Mucosa of rectum (tissue), 2 donors: ENCODE measurements at regions not wholly inside any gene's neighbourhood (a gene's known extent, or its start where the extent isn't known, plus 50 kb on each side); places are given as distances from the start of the nearest gene placed in this dataset.
"Not testable (repeated sequence)": the region's sequence is repeated elsewhere in the genome, so short reads cannot be mapped to it uniquely, and the experiment has no call there.

Experiments used
- H3K27ac ChIP-seq, 2 donors: one replicate each; pipeline ENCODE4 v1.7.0; 2013; ENCODE audit warnings: inconsistent platforms in 2 of 2, low read depth in 2 of 2, low read length in 2 of 2
- H3K27me3 ChIP-seq, 2 donors: one replicate each; pipeline ENCODE4 v1.7.0; 2013; ENCODE audit warnings: low read length in 2 of 2; ENCODE audit not compliant: control insufficient read depth in 2 of 2, insufficient read depth in 2 of 2
- H3K36me3 ChIP-seq, 2 donors: one replicate each; pipeline ENCODE4 v1.7.0; 2013; ENCODE audit warnings: low read length in 2 of 2; ENCODE audit not compliant: control insufficient read depth in 2 of 2, insufficient read depth in 2 of 2
- H3K4me1 ChIP-seq, 2 donors: one replicate each; pipeline ENCODE4 v1.7.0; 2013; ENCODE audit warnings: low read length in 2 of 2, mild to moderate bottlenecking in 1 of 2; ENCODE audit not compliant: control insufficient read depth in 2 of 2, insufficient read depth in 2 of 2
- H3K4me3 ChIP-seq, 2 donors: one replicate each; pipeline ENCODE4 v1.7.0; 2013; ENCODE audit warnings: low read length in 2 of 2
- H3K9ac ChIP-seq, 2 donors: one replicate each; pipeline ENCODE4 v1.7.0; 2013; ENCODE audit warnings: low read length in 2 of 2, low read depth in 1 of 2, mild to moderate bottlenecking in 1 of 2
- H3K9me3 ChIP-seq, 2 donors: one replicate each; pipeline ENCODE4 v1.7.0; 2013; ENCODE audit warnings: low read length in 2 of 2; ENCODE audit not compliant: control insufficient read depth in 2 of 2
- donor health status: healthy.
- donor health status: Normal muscosa, but diverticular disease.

DNA sequence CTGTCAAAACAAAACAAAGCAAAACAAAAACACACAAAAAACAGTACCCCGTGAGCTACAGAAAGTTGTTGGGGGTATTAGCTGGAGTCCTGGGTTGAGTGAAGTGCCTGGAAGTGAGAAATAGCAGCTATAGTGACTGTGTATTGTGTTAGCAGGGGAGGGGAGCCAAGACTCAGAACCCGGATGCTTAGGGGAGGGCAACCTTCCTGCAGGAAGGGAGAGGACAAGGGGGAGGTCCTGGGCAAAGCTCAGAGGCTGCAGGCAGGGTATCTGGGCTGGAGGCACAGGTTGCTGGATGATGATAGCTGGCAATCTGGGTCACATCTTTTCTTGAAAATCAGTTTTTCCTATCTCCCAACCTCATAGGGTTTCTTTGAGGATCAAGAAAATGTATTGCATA lies 75.8 kb upstream of the PARD3 start:
- no peaks in the 10 kb centered on the region for H3K36me3 ChIP-seq

DNA sequence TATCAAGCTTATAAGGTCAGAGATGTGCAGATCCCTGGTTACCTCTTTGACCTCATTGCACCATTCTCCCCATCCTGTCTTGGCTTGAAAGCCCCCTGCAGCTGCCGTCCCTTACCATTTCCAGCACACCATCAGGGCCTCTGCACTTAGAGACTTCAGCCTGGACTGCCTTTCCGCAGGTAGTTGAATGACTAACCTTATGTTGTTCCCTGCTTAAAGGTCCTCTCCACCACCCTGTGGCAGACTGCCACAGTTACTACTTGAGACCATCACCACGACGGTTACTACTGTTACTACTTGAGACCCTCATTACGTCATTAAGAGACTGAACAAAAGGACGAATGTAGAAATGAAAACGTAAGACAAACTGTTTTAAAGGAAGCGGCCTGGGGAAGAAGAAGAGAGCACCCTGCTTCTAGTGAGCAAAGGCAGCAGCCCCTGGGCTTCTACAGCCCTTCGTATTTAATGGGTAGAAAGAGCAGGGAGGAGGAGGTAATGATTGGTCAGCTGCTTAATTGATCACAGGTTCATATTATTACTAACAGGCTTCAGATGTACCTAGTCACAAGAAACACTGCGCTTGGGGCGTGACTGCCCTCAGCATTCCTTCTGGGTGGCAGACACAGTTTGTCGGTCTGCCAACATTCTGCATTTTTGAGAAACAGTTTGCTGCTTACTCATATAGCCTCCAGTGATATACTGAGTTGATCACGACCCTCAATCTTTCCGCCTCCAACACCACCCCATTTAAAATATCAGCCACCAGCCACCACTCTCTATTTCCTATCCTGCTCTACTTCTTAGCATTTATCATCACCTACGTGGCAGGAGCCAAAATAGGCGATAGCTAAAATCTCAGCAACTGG lies 74.1 kb upstream of the PARD3 start:
- Histone ChIP-seq H3K9ac (no peak overlapping the region), H3K36me3 (no peaks in the 10 kb centered on the region), H3K4me1 (no peaks in the 10 kb centered on the region), H3K27ac (no peak overlapping the region), H3K9me3 (no peaks in the 10 kb centered on the region), H3K27me3 (no peaks in the 10 kb centered on the region), H3K4me3 (no peak overlapping the region)

More for the DNA sequence above, 75.8 kb upstream of the PARD3 start:
- no peaks in the 10 kb centered on the region for H3K9me3 ChIP-seq
- H3K4me1 ChIP-seq = no peaks in the 10 kb centered on the region
- no peak overlapping the region for H3K27ac ChIP-seq
- H3K27me3 ChIP-seq = no peaks in the 10 kb centered on the region
- H3K4me3 ChIP-seq = no peak overlapping the region
- no peak overlapping the region for H3K9ac ChIP-seq

DNA sequence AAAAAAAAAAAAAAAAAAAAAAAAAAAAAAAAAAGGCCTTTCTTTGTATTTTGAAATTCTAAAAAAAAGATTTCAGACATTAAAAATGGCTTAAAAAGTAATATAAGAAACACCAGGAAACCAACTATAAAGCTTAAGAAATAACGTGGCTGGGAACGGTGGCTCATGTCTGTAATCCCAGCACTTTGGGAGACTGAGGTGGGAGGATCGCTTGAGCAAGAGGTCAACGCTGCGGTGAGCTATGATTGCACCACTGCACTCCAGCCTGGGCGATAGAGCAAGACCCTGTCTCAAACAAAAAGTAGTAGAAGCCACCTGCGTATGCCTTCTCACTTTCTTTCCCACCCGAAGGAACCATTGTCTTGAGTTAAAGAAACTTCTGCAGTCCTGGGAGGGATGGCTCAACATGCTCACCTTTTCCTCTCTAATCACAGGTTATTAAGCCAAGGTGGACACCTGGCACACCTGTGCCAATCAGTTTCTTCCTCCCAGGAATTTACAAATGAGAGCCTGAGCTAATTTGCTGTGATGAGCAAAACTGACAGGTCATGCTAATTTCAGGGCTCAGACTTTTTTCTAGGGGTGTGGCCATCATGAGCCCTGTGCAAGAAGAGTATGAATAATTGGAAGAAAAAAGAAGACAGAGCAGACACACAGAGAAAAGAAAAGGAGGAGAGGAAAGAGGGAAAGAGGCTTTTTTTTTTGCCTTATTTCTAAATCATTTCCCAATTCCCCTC lies 72.0 kb upstream of the PARD3 start:
- H3K4me1 ChIP-seq = no peaks in the 10 kb centered on the region
- H3K36me3 ChIP-seq = no peaks in the 10 kb centered on the region
- no peak overlapping the region for H3K27ac ChIP-seq
- no peak overlapping the region for H3K9ac ChIP-seq
- no peak overlapping the region for H3K4me3 ChIP-seq
- H3K9me3 ChIP-seq = no peaks in the 10 kb centered on the region
- H3K27me3 ChIP-seq = no peaks in the 10 kb centered on the region

DNA sequence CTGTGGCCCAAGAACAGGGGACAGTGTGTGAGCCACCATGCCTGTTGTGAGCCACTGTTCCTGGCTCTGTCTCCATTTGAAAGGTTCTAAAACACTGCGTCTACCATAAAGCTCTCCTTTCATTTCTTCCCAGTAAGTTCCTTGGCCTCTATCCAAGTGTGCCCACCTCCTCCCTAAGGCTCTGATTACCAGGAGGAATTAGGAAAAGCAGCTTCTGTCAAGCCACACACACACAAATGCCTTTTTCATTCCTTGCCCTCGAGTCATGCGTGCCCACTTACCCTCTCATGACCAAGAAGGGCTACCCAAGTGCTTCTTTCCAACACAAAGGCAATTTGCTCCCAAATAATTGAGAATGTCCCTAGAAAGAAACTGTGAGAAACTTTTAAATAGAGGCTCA lies 70.8 kb upstream of the PARD3 start:
- Histone ChIP-seq H3K9ac (no peak overlapping the region), H3K4me1 (no peaks in the 10 kb centered on the region), H3K4me3 (no peak overlapping the region), H3K27me3 (no peaks in the 10 kb centered on the region), H3K27ac (no peak overlapping the region), H3K9me3 (no peaks in the 10 kb centered on the region), H3K36me3 (no peaks in the 10 kb centered on the region)

DNA sequence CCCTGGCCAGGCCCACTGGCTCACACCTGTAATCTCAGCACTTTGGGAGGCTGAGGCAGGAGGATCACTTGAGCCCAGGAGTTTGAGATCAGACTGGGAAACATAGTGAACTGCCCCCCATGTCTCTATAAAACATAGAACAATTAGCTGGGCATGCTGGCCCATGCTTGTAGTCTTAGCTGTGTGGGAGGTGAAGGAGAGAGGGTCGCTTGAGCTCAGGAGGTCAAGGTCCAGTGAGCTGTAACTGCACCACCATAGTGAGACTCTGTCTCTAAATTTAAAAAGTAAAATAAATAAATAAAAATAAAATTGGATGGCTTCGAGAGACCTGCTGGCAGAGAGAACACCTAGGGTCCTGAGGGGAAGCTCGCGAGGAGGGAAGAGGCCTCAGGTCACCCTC lies 69.9 kb upstream of the PARD3 start:
- no peaks in the 10 kb centered on the region for H3K4me1 ChIP-seq
- no peaks in the 10 kb centered on the region for H3K36me3 ChIP-seq
- no peak overlapping the region for H3K27ac ChIP-seq
- no peak overlapping the region for H3K9ac ChIP-seq
- H3K4me3 ChIP-seq = no peak overlapping the region
- H3K9me3 ChIP-seq = no peaks in the 10 kb centered on the region
- H3K27me3 ChIP-seq = no peaks in the 10 kb centered on the region

DNA sequence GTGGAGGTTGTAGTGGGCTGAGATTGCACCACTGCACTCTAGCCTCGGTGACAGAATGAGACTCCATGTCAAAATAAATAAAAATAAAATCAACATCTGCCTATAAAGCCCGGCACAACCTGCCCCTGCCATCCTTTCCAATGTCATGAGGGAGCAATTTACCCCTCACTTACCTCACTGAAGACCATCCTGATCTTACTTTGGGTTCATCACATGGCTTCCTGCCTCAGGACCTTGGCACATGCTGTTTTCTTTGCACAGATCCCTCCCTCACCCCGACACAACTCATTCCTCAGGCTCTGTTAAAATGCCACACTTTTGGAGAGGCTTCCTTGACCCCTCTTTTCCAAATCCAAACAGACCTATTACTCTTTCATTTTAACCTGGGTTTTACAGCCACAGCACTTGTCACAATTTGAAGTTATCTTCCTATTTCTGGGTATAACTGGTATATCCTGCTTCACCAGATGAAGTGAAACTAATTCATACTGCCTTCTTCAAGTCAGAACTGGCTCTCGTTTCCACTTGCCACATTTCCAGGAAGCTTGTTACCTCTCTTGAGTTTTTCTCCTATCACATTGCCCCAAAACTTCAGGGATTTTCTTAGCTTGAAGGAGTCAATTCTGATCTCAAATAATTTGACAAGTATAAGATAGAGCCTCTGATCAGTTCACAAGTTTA lies 69.3 kb upstream of the PARD3 start:
- no peak overlapping the region for H3K9ac ChIP-seq
- no peak overlapping the region for H3K4me3 ChIP-seq
- H3K9me3 ChIP-seq = no peaks in the 10 kb centered on the region
- no peaks in the 10 kb centered on the region for H3K36me3 ChIP-seq
- H3K27me3 ChIP-seq = no peaks in the 10 kb centered on the region
- no peaks in the 10 kb centered on the region for H3K4me1 ChIP-seq
- H3K27ac ChIP-seq = no peak overlapping the region

DNA sequence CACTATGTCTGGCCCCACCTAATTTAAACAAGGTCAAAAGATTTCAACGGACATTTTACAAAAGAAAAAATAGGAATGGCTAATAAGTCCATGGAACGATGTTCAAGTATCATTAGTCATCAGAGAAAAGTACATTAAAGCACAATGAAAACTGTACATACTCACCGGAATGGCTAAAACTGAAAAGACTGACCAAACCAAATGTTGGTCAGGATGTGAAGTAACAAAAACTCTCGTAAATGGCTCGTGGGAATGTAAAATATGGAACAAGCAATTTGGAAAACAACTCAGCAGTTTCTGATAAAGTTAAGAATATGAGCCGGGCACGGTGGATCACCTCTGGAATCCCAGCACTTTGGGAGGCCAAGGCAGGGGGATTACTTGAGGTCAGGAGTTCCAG lies 65.7 kb upstream of the PARD3 start:
- Histone ChIP-seq H3K36me3 (no peaks in the 10 kb centered on the region), H3K27me3 (no peaks in the 10 kb centered on the region), H3K4me1 (no peaks in the 10 kb centered on the region), H3K9ac (no peak overlapping the region), H3K4me3 (no peak overlapping the region), H3K27ac (no peak overlapping the region), H3K9me3 (no peaks in the 10 kb centered on the region)

DNA sequence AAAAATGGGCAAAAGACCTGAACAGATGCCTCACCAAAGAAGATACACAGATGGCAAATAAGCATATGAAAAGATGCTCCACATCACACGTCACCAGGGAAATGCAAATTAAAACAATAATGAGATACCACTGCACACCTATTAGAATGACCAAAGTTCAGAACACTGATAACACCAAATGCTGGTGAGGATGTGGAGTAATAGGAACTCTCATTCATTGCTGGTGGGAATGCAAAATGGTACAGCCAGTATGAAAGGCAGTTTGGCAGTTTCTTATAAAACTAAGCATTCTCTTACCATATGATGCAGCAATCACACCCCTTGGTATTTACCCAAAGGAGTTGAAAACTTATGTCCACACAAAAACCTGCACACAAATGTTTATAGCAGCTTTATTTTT lies 63.6 kb upstream of the PARD3 start:
- not testable (repeated sequence) for H3K9ac ChIP-seq, H3K4me1 ChIP-seq, H3K9me3 ChIP-seq, H3K4me3 ChIP-seq, H3K27me3 ChIP-seq, H3K27ac ChIP-seq, H3K36me3 ChIP-seq

DNA sequence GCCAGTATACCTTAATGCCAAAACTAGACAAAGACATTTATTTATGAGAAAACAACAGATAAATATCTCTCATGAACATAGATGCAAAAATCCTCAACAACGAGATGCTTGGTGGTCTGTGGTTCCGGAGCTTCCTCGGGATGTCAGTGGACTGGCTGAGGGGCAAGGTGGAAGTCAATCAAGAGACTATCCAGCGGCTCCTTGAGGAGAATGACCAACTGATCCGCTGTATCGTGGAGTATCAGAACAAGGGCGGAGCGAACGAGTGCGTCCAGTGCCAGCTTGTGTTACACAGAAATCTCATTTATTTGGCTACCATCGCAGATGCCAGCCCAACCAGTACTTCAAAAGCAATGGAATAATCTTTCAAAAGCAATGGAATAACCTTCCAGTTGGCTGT lies 60.0 kb upstream of the PARD3 start:
- H3K27me3 ChIP-seq = no peaks in the 10 kb centered on the region
- H3K9ac ChIP-seq = no peak overlapping the region
- H3K9me3 ChIP-seq = no peaks in the 10 kb centered on the region
- no peaks in the 10 kb centered on the region for H3K4me1 ChIP-seq
- no peak overlapping the region for H3K27ac ChIP-seq
- no peaks in the 10 kb centered on the region for H3K36me3 ChIP-seq
- no peak overlapping the region for H3K4me3 ChIP-seq

DNA sequence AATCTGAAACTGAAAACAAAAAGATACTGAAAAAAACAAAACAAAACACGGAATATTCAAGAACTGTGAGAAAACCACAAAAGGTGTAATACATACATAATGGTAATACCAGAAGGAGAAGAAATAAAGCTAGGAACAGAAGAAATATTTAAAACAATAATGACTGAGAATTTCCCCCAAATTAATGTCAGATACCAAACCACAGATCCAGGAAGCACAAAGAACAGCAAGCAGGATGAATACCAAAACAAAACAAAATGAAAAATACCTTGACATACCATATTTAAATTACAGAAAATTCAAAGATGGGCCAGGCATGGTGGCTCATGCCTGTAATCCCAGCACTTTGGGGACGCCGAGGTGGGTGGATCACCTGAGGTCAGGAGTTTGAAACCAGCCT lies 57.7 kb upstream of the PARD3 start:
- H3K4me3 ChIP-seq = no peak overlapping the region
- no peak overlapping the region for H3K9ac ChIP-seq
- H3K9me3 ChIP-seq = no peaks in the 10 kb centered on the region
- no peaks in the 10 kb centered on the region for H3K4me1 ChIP-seq
- no peak overlapping the region for H3K27ac ChIP-seq
- no peaks in the 10 kb centered on the region for H3K36me3 ChIP-seq
- no peaks in the 10 kb centered on the region for H3K27me3 ChIP-seq
